Inferior parietal cortex (tissue), 1 donor: ENCODE measurements at regions not wholly inside any gene's neighbourhood (a gene's known extent, or its start where the extent isn't known, plus 50 kb on each side); places are given as distances from the start of the nearest gene placed in this dataset.

Experiments used
- DNase-seq: peaks from one replicate; pipeline ENCODE4 v3.0.0-alpha.2; 2016; ENCODE audit errors: extremely low spot score

GRCh38 chr1:38138498-38139233, 92.1 kb upstream of the POU3F1 start:
- DNase-seq = peak; percentile 55

GRCh38 chr1:38137164-38137563, 90.6 kb upstream of the POU3F1 start:
- no peak for DNase-seq

- DNase-seq = no peak
These were observed 89.2 kb upstream of the POU3F1 start for GRCh38 chr1:38135625-38136414.

- peak; percentile 29 for DNase-seq
These were observed 87.7 kb upstream of the POU3F1 start for GRCh38 chr1:38134294-38134755.

- DNase-seq = no peak
These were observed 87.2 kb upstream of the POU3F1 start for GRCh38 chr1:38133756-38134155.

GRCh38 chr1:38133304-38133703, 86.7 kb upstream of the POU3F1 start:
- no peak for DNase-seq

- no peak for DNase-seq
These were observed 86.1 kb upstream of the POU3F1 start for GRCh38 chr1:38132681-38133080.

- no peak for DNase-seq
These were observed 84.5 kb upstream of the POU3F1 start for GRCh38 chr1:38131024-38131585.

GRCh38 chr1:38129971-38130370, 83.4 kb upstream of the POU3F1 start:
- DNase-seq = no peak

- no peak for DNase-seq
These were observed 82.9 kb upstream of the POU3F1 start for GRCh38 chr1:38129473-38129872.

GRCh38 chr1:38128926-38129453, 82.4 kb upstream of the POU3F1 start:
- no peak for DNase-seq

- DNase-seq = no peak
These were observed 81.9 kb upstream of the POU3F1 start for GRCh38 chr1:38128511-38128910.

GRCh38 chr1:38127428-38127827, 80.8 kb upstream of the POU3F1 start:
- DNase-seq = no peak

GRCh38 chr1:38126970-38127369, 80.4 kb upstream of the POU3F1 start:
- no peak for DNase-seq

- DNase-seq = no peak
These were observed 79.4 kb upstream of the POU3F1 start for GRCh38 chr1:38125837-38126520.

GRCh38 chr1:38125016-38125415, 78.4 kb upstream of the POU3F1 start:
- no peak for DNase-seq

GRCh38 chr1:38123356-38124135, 77.0 kb upstream of the POU3F1 start:
- no peak for DNase-seq

- no peak for DNase-seq
These were observed 74.7 kb upstream of the POU3F1 start for GRCh38 chr1:38121231-38121680.

GRCh38 chr1:38120552-38121230, 74.1 kb upstream of the POU3F1 start:
- DNase-seq = no peak

GRCh38 chr1:38118976-38119375, 72.4 kb upstream of the POU3F1 start:
- no peak for DNase-seq
